ENCODE measurements at regions not wholly inside any gene's neighbourhood (a gene's known extent, or its start where the extent isn't known, plus 50 kb on each side); places are given as distances from the start of the nearest gene placed in this dataset.

DNA sequence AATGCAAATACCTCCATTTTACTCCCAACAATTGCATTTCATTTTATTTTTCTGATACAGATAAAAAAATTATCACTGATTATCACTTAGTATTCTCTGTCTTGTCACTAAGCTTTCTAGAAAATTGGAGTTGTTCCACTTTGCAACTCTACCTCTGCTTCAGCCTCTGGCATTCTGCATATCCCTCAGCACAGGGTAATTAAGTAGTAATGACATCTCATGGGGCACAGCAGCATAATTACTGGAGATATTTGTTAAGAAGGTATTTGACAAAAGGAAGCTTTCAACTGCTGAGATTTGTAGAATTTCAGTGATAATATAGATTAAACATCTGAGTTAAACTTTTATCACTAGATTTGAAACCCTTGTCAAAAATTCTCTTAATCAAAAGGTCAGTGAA is 446.2 kb downstream of the HTR1A start:
- no peak for DNase-seq (ENCODE audit: low read depth, low spot score)
- H3K4me3 ChIP-seq (ENCODE audit: low read depth, low read length) = no peak overlapping the region
- TF ChIP-seq, protein P1, sequence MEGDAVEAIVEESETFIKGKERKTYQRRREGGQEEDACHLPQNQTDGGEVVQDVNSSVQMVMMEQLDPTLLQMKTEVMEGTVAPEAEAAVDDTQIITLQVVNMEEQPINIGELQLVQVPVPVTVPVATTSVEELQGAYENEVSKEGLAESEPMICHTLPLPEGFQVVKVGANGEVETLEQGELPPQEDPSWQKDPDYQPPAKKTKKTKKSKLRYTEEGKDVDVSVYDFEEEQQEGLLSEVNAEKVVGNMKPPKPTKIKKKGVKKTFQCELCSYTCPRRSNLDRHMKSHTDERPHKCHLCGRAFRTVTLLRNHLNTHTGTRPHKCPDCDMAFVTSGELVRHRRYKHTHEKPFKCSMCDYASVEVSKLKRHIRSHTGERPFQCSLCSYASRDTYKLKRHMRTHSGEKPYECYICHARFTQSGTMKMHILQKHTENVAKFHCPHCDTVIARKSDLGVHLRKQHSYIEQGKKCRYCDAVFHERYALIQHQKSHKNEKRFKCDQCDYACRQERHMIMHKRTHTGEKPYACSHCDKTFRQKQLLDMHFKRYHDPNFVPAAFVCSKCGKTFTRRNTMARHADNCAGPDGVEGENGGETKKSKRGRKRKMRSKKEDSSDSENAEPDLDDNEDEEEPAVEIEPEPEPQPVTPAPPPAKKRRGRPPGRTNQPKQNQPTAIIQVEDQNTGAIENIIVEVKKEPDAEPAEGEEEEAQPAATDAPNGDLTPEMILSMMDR (IDR thresholded peaks at IDR 0.05; ENCODE audit: low read depth, low read length) = no peak
- in situ Hi-C loops (cut with HindIII; ENCODE audit: low sequenced_read_pairs) = no loop called here

DNA sequence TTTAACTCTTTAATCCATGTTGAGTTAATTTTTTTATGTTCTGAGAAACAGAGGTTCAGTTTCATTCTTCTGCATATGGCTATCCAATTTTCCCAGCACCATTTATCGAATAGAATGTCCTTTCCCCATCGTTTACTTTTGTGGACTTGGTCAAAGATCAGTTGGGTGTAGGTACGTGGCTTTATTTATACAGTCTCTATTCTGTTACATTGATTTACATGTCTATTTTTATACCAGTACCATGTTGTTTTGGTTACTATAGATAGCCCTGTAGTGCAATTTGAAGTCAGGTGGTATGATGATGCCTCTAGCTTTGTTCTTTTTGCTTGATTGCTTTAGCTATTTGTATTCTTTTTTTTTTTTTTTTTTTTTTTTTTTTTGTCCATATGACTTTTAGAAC is 462.0 kb downstream of the HTR1A start:
- TF ChIP-seq, protein P1 (IDR thresholded peaks at IDR 0.05; ENCODE audit: low read depth, low read length) = no peak
- in situ Hi-C loops (cut with HindIII; ENCODE audit: low sequenced_read_pairs) = no loop called here
- no peak overlapping the region for H3K4me3 ChIP-seq (ENCODE audit: low read depth, low read length)
- DNase-seq (ENCODE audit: low read depth, low spot score) = no peak

DNA sequence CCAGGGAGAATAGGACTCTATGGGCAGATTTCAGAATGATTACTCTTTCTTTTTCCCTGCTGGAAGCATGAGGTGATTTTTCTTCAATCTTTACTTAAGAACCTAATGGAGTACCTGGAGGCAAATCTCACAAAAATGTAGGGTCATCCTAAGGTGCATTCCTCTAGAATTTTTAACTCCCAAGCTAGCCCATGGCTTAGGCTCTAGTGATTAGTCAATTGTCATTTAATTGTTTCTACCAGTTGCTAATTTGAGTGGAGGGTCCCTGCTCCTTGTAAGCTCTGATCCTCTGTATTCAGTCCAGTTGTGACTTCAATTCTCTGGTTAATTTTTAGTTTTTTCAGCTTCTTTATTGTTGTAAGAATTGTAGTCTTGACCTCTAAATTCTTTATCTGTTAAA is 467.0 kb downstream of the HTR1A start:
- in situ Hi-C loops (cut with HindIII; ENCODE audit: low sequenced_read_pairs) = no loop called here
- H3K4me3 ChIP-seq (ENCODE audit: low read depth, low read length) = no peak overlapping the region
- no peak for DNase-seq (ENCODE audit: low read depth, low spot score)
- TF ChIP-seq, protein P1 (IDR thresholded peaks at IDR 0.05; ENCODE audit: low read depth, low read length) = no peak

- in situ Hi-C loops (cut with HindIII; ENCODE audit: low sequenced_read_pairs) = no loop called here
- TF ChIP-seq, protein P1 (IDR thresholded peaks at IDR 0.05; ENCODE audit: low read depth, low read length) = no peak
- no peak overlapping the region for H3K4me3 ChIP-seq (ENCODE audit: low read depth, low read length)
- DNase-seq (ENCODE audit: low read depth, low spot score) = no peak
Measured at GRCh38 chr5:63483338-63483737, 478.9 kb downstream of the HTR1A start.

GRCh38 chr5:63473335-63473967 is 488.8 kb downstream of the HTR1A start:
- no peak overlapping the region for H3K4me3 ChIP-seq (ENCODE audit: low read depth, low read length)
- DNase-seq (ENCODE audit: low read depth, low spot score) = no peak
- TF ChIP-seq, protein P1 (IDR thresholded peaks at IDR 0.05; ENCODE audit: low read depth, low read length) = no peak
- in situ Hi-C loops (cut with HindIII; ENCODE audit: low sequenced_read_pairs) = no loop called here

- peak; percentile 7 for DNase-seq (ENCODE audit: low read depth, low spot score)
- in situ Hi-C loops (cut with HindIII; ENCODE audit: low sequenced_read_pairs) = no loop called here
Measured at GRCh38 chr5:63456279-63456678, 506.0 kb downstream of the HTR1A start.

More at GRCh38 chr5:63456279-63456678, 506.0 kb downstream of the HTR1A start:
- H3K4me3 ChIP-seq (ENCODE audit: low read depth, low read length) = no peak overlapping the region
- TF ChIP-seq, protein P1 (IDR thresholded peaks at IDR 0.05; ENCODE audit: low read depth, low read length) = no peak

Data from astrocyte of the spinal cord (primary cell).